PC-9 (cell line): ENCODE measurements at regions not wholly inside any gene's neighbourhood (a gene's known extent, or its start where the extent isn't known, plus 50 kb on each side); places are given as distances from the start of the nearest gene placed in this dataset.

Source experiments
- BruUV-seq: library from RNA; stranded (reverse); fragments of 400-500 nt; replicated peaks from 2 replicates; lab custom pipeline; 2021; lab: Mats Ljungman, UMichigan
- CTCF ChIA-PET: fragments of 300-600 bp; sonication (Branson Sonifier 250); formaldehyde crosslinking; loops from one replicate; lab custom pipeline; 2022; ENCODE audit warnings: antibody characterized with exemption; lab: Charles Lee
- POLR2A ChIA-PET: fragments of 300-600 bp; sonication (Branson Sonifier 250); formaldehyde crosslinking; loops from one replicate; lab custom pipeline; 2022; ENCODE audit warnings: antibody characterized with exemption; ENCODE audit not compliant: unreplicated experiment; lab: Charles Lee
- DNase-seq, 2 experiments: peaks; one replicate each; pipeline versions ENCODE4 v3.0.0 to v3.0.0-alpha.2; 2015 to 2022; ENCODE audit warnings: mixed read lengths in 1 of 2
- H2AFZ ChIP-seq: fragments of 200-600 bp; sonication (generic); 2 replicates; pipeline ENCODE4 v1.8.1; 2017; ENCODE audit warnings: antibody characterized with exemption
- H3F3A ChIP-seq: fragments of 200-600 bp; sonication (generic); 2 replicates; pipeline ENCODE4 v1.8.1; 2017; ENCODE audit warnings: antibody characterized with exemption, mild to moderate bottlenecking, low read depth; ENCODE audit not compliant: insufficient read depth
- H3K27ac ChIP-seq: fragments of 200-600 bp; sonication (generic); 2 replicates; pipeline ENCODE4 v1.6.1; 2016; ENCODE audit warnings: mixed run types
- H3K27me3 ChIP-seq: fragments of 200-600 bp; sonication (generic); 2 replicates; pipeline ENCODE4 v1.6.1; 2016; ENCODE audit warnings: low read depth, mixed run types; ENCODE audit not compliant: insufficient read depth
- H3K36me3 ChIP-seq: fragments of 200-600 bp; sonication (generic); 2 replicates; pipeline ENCODE4 v1.6.1; 2016; ENCODE audit warnings: low read depth, mixed run types
- H3K4me1 ChIP-seq: fragments of 200-600 bp; sonication (generic); replicated peaks from 2 replicates; pipeline ENCODE4 v1.6.1; 2016; ENCODE audit warnings: mixed run types; ENCODE audit not compliant: insufficient read depth
- H3K4me2 ChIP-seq: fragments of 200-600 bp; sonication (generic); 2 replicates; pipeline ENCODE4 v1.6.1; 2017; ENCODE audit warnings: mixed run types
- H3K4me3 ChIP-seq: fragments of 200-600 bp; sonication (generic); 2 replicates; pipeline ENCODE4 v1.6.1; 2016; ENCODE audit warnings: mixed run types
- H3K79me2 ChIP-seq: fragments of 200-600 bp; sonication (generic); 2 replicates; pipeline ENCODE4 v1.6.1; 2017; ENCODE audit warnings: low read depth, mixed run types
- H3K9me2 ChIP-seq: fragments of 200-600 bp; sonication (generic); 2 replicates; pipeline ENCODE4 v1.8.1; 2017; ENCODE audit warnings: mild to moderate bottlenecking; ENCODE audit not compliant: insufficient read depth
- H3K9me3 ChIP-seq: fragments of 200-600 bp; sonication (generic); 2 replicates; pipeline ENCODE4 v1.8.1; 2016; ENCODE audit warnings: low read depth; ENCODE audit not compliant: insufficient read depth
- H4K20me1 ChIP-seq: fragments of 200-600 bp; sonication (generic); 2 replicates; pipeline ENCODE4 v1.8.1; 2017; ENCODE audit not compliant: insufficient read depth
- EZH2 ChIP-seq: fragments of 200-600 bp; sonication (generic); IDR thresholded peaks from 2 replicates; pipeline ENCODE4 v1.8.0; 2017; ENCODE audit warnings: antibody characterized with exemption, low read depth
- intact Hi-C: fragments of 100-400 bp; cut with micrococcal nuclease; formaldehyde crosslinking; loops from one replicate; pipeline ENCODE4 v1.10.0; 2022; ENCODE audit not compliant: unreplicated experiment
- TF ChIP-seq, protein P1 (sequence below): fragments of 200-600 bp; sonication (generic); conservative IDR thresholded peaks from 2 replicates; pipeline ENCODE4 v1.6.1; 2017; ENCODE audit warnings: mixed run types, antibody characterized with exemption, mild to moderate bottlenecking, moderate library complexity

GRCh38 chr18:34956663-34957062 lies 84.5 kb upstream of the MAPRE2 start:
- Histone ChIP-seq H4K20me1 (no peaks in the 10 kb centered on the region), H3K27ac (no peak overlapping the region), H3K79me2 (no peaks in the 10 kb centered on the region), H3K36me3 (no peaks in the 10 kb centered on the region), H2AFZ (no peak overlapping the region), H3F3A (no peaks in the 10 kb centered on the region), H3K9me3 (no peaks in the 10 kb centered on the region), H3K4me1 (no peaks in the 10 kb centered on the region), H3K9me2 (no peaks in the 10 kb centered on the region; the same call in 1 of the 2 replicates), H3K4me2 (no peak overlapping the region), H3K4me3 (no peak overlapping the region), H3K27me3 (no peaks in the 10 kb centered on the region)
- no TSS peak for BruUV-seq
- DNase-seq = no peak
- ChIA-PET POLR2A (no interaction called here), CTCF (no interaction called here)
- TF ChIP-seq, protein P1, sequence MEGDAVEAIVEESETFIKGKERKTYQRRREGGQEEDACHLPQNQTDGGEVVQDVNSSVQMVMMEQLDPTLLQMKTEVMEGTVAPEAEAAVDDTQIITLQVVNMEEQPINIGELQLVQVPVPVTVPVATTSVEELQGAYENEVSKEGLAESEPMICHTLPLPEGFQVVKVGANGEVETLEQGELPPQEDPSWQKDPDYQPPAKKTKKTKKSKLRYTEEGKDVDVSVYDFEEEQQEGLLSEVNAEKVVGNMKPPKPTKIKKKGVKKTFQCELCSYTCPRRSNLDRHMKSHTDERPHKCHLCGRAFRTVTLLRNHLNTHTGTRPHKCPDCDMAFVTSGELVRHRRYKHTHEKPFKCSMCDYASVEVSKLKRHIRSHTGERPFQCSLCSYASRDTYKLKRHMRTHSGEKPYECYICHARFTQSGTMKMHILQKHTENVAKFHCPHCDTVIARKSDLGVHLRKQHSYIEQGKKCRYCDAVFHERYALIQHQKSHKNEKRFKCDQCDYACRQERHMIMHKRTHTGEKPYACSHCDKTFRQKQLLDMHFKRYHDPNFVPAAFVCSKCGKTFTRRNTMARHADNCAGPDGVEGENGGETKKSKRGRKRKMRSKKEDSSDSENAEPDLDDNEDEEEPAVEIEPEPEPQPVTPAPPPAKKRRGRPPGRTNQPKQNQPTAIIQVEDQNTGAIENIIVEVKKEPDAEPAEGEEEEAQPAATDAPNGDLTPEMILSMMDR = no peak
- no peak for TF ChIP-seq EZH2
- intact Hi-C loops = no loop called here

DNA sequence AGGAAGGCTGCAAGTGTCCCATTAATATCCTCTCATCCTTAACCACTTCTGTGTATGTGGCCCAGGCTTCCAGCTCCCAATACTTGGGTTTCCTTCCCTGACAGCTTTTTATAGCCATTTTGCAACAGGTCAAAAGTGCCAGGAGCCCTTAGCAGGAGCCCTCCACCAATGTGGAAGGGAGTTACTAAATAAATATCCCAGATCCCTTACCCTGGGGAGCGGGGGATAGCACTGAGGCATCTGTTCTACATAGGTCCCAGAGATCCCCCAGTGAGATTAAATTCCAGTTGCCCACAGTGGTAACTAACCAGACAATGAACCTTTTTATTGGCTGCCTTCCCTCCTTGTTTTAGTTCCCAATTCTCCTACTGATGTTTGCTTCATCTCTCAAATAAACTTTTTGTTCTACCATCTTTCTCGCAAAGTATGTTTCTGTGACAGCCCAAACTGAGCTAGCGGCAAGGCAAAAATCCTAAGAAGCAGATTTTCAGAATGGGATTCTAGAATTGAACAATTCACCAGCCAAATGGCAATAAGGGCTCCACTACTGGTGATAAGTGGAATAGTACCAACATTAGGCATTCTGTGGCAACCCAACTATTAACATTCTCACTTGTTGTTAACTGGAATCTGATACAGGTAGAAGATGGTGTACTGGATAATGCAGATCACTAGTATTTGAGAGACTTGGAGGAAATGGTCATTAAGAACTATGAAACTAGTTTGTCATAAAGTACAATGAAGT lies 83.9 kb upstream of the MAPRE2 start:
- Histone ChIP-seq H3K9me3 (no peaks in the 10 kb centered on the region), H3K27me3 (no peaks in the 10 kb centered on the region), H3K4me1 (no peaks in the 10 kb centered on the region), H2AFZ (no peak overlapping the region), H3K27ac (no peak overlapping the region), H3K36me3 (no peaks in the 10 kb centered on the region), H3K79me2 (no peaks in the 10 kb centered on the region), H3K4me3 (no peak overlapping the region), H4K20me1 (no peaks in the 10 kb centered on the region), H3F3A (no peaks in the 10 kb centered on the region), H3K9me2 (no peaks in the 10 kb centered on the region; the same call in 1 of the 2 replicates), H3K4me2 (no peak overlapping the region)
- POLR2A ChIA-PET = no interaction called here
- CTCF ChIA-PET = no interaction called here
- no TSS peak for BruUV-seq
- intact Hi-C loops = no loop called here
- peak in 1 of 2 experiments; percentile 3 for DNase-seq
- TF ChIP-seq EZH2 = no peak
- TF ChIP-seq, protein P1 = no peak

DNA sequence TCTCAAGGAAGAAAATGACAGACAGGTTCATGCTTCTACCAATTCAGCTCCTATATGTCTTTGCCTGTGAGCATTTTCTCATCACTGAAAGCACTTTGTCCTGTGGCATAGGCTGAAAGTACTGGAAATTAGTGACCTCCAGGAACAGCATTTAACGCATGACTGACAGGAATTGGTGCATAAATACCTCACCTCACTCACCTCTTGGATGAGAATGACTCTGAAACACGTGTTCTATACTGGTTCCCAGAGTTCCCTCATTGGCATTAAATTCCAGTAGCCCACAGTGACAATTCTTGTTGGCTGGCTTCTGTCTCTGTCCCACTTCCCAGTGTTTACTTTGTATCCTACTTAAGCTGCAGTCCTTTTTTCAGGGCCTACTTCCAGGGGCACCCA lies 83.4 kb upstream of the MAPRE2 start:
- TF ChIP-seq, protein P1 = no peak
- TF ChIP-seq EZH2 = no peak
- Histone ChIP-seq H3K4me2 (no peak overlapping the region), H3K4me1 (no peaks in the 10 kb centered on the region), H3F3A (no peaks in the 10 kb centered on the region), H3K79me2 (no peaks in the 10 kb centered on the region), H4K20me1 (no peaks in the 10 kb centered on the region), H3K27ac (no peak overlapping the region), H3K36me3 (no peaks in the 10 kb centered on the region), H3K27me3 (no peaks in the 10 kb centered on the region), H3K9me2 (no peaks in the 10 kb centered on the region; the same call in 1 of the 2 replicates), H3K4me3 (no peak overlapping the region), H2AFZ (no peak overlapping the region), H3K9me3 (no peaks in the 10 kb centered on the region)
- ChIA-PET CTCF (no interaction called here), POLR2A (no interaction called here)
- no TSS peak for BruUV-seq
- no peak for DNase-seq
- intact Hi-C loops = no loop called here
